Left lung (tissue), 4 donors: ENCODE measurements at regions not wholly inside any gene's neighbourhood (a gene's known extent, or its start where the extent isn't known, plus 50 kb on each side); places are given as distances from the start of the nearest gene placed in this dataset.

Source experiments
- ATAC-seq: fragments of 200-7000 bp; cut with Tn5 transposase; one replicate; pipeline ENCODE4 v1.9.1; 2020; ENCODE audit warnings: moderate library complexity
- DNase-seq, 4 donors: peaks; one replicate each; pipeline ENCODE4 v3.0.0-alpha.2; 2013 to 2020
- H3K27ac ChIP-seq, 2 donors: fragments of 200-600 bp; sonication (generic) in 1 of 2; one replicate each; pipeline versions ENCODE4 v1.5.0 to v1.8.0; 2020 to 2021
- H3K27me3 ChIP-seq, 2 donors: fragments of 200-600 bp; sonication (generic) in 1 of 2; one replicate each; pipeline versions ENCODE4 v1.5.0 to v1.8.0; 2020 to 2021
- H3K36me3 ChIP-seq, 2 donors: fragments of 200-600 bp; sonication (generic) in 1 of 2; one replicate each; pipeline versions ENCODE4 v1.5.0 to v1.8.0; 2020 to 2021
- H3K4me1 ChIP-seq, 2 donors: fragments of 200-600 bp; one replicate each; pipeline ENCODE4 v1.8.0; 2021
- H3K4me3 ChIP-seq, 2 donors: fragments of 200-600 bp; sonication (generic) in 1 of 2; one replicate each; pipeline versions ENCODE4 v1.5.0 to v1.8.0; 2020 to 2021; ENCODE audit warnings: mild to moderate bottlenecking in 1 of 2
- H3K9me3 ChIP-seq, 2 donors: fragments of 200-600 bp; sonication (generic) in 1 of 2; one replicate each; pipeline versions ENCODE4 v1.5.0 to v1.8.0; 2020 to 2021
- intact Hi-C, 2 donors: fragments of 100-400 bp; cut with DNase I; formaldehyde crosslinking; loops; one replicate each; pipeline versions ENCODE4 v1.11.2 to v1.14.2; 2022
- TF ChIP-seq, protein P1 (sequence below), 2 donors: fragments of 200-600 bp; sonication (generic) in 1 of 2; IDR thresholded peaks; one replicate each; pipeline versions ENCODE4 v1.5.0 to v1.8.0; 2021; ENCODE audit warnings: antibody characterized with exemption in 2 of 2
- donor health status: DM: no; HTN: yes; CAD: no.
- donor health status: DM: no; HTN: no; CAD: no.

DNA sequence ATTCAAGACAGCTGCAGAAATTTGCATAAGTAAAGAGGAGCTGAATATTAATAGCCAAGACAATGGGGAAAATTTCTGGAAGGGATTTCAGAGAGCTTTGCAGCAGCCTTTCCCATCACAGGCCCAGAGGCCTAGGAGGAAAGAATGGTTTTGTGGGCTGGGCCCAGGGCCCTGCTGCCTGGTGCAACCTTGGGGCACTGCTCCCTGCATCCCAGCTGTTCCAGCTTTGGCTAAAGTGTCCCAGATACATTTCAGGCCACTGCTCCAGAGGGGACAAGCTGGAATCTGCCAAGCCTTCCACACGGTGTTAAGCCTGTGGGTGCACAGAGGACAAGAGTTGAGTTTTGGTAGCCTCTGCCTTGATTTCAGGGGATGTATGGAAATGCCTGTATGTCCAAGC, 185.6 kb upstream of the SFRP2 start:
- no peaks in the 10 kb centered on the region for H3K4me1 ChIP-seq
- H3K27ac ChIP-seq = no peak overlapping the region
- TF ChIP-seq, protein P1, sequence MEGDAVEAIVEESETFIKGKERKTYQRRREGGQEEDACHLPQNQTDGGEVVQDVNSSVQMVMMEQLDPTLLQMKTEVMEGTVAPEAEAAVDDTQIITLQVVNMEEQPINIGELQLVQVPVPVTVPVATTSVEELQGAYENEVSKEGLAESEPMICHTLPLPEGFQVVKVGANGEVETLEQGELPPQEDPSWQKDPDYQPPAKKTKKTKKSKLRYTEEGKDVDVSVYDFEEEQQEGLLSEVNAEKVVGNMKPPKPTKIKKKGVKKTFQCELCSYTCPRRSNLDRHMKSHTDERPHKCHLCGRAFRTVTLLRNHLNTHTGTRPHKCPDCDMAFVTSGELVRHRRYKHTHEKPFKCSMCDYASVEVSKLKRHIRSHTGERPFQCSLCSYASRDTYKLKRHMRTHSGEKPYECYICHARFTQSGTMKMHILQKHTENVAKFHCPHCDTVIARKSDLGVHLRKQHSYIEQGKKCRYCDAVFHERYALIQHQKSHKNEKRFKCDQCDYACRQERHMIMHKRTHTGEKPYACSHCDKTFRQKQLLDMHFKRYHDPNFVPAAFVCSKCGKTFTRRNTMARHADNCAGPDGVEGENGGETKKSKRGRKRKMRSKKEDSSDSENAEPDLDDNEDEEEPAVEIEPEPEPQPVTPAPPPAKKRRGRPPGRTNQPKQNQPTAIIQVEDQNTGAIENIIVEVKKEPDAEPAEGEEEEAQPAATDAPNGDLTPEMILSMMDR (IDR thresholded peaks at IDR 0.05) = no peak
- no peak overlapping the region for H3K4me3 ChIP-seq
- H3K36me3 ChIP-seq = no peaks in the 10 kb centered on the region
- no peak for ATAC-seq
- DNase-seq = no peak
- H3K9me3 ChIP-seq = peaks cover 0 to 11% of the 10 kb centered on the region in 2 donors
- no peaks in the 10 kb centered on the region for H3K27me3 ChIP-seq
- intact Hi-C loops = no loop called here

DNA sequence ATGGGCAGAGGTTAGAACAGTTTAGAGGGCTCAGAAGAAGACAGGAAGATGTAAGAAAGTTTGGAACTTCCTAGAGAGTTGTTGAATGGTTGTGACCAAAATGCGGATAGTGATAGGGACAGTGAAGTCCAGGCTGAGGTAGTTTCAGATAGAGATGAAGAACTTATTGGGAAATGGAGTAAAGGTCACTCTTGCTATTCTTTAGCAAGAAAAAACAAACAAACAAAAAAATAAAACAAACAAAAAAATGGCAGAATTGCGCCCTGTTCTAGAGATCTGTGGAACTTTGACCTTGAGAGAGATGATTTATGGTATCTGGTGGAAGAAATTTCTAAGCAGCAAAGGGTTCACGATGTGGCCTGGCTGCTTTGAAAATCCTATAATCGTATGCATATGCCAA, 185.1 kb upstream of the SFRP2 start:
- ATAC-seq = no peak
- intact Hi-C loops = no loop called here

GRCh38 chr4:153971899-153972298, 183.0 kb upstream of the SFRP2 start:
- DNase-seq (no peak), ATAC-seq (no peak)
- TF ChIP-seq, protein P1 (IDR thresholded peaks at IDR 0.05) = no peak
- H3K27me3 ChIP-seq = no peaks in the 10 kb centered on the region
- H3K4me3 ChIP-seq = no peak overlapping the region
- H3K4me1 ChIP-seq = no peaks in the 10 kb centered on the region
- H3K27ac ChIP-seq = no peak overlapping the region
- peaks cover 0 to 11% of the 10 kb centered on the region in 2 donors for H3K9me3 ChIP-seq
- intact Hi-C loops = no loop called here
- H3K36me3 ChIP-seq = no peaks in the 10 kb centered on the region

More for the DNA sequence above, 185.1 kb upstream of the SFRP2 start:
- Histone ChIP-seq H3K4me1 (no peaks in the 10 kb centered on the region), H3K27me3 (no peaks in the 10 kb centered on the region), H3K9me3 (peaks cover 0 to 11% of the 10 kb centered on the region in 2 donors), H3K4me3 (no peak overlapping the region), H3K36me3 (no peaks in the 10 kb centered on the region), H3K27ac (no peak overlapping the region)
- TF ChIP-seq, protein P1 (IDR thresholded peaks at IDR 0.05) = no peak
- DNase-seq = no peak

GRCh38 chr4:153970169-153970568, 181.3 kb upstream of the SFRP2 start:
- no peak overlapping the region for H3K4me3 ChIP-seq
- no peaks in the 10 kb centered on the region for H3K4me1 ChIP-seq
- H3K27me3 ChIP-seq = no peaks in the 10 kb centered on the region
- peaks cover 0 to 11% of the 10 kb centered on the region in 2 donors for H3K9me3 ChIP-seq
- DNase-seq (no peak), ATAC-seq (no peak)
- H3K36me3 ChIP-seq = no peaks in the 10 kb centered on the region
- H3K27ac ChIP-seq = no peak overlapping the region
- intact Hi-C loops = no loop called here
- TF ChIP-seq, protein P1 (IDR thresholded peaks at IDR 0.05) = no peak

DNA sequence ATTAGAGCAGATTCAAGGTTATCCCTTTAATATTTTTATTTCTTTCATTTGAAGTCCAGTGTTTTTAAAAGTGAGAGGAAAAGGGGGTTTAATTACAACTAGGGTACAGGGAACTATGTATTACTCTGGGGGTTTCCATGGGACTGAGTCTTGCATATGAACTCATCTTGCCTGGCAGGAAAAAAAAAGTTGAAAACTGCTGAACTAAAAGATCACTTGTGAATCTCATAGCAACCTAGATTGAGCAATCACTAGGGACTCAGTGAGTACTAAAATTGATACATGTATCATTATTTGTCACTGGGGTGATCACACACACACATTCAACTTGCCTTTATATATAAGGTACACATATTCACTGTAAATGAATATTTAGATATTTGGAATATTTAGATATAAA, 180.7 kb upstream of the SFRP2 start:
- no peak overlapping the region for H3K4me3 ChIP-seq
- no peaks in the 10 kb centered on the region for H3K36me3 ChIP-seq
- intact Hi-C loops = no loop called here
- DNase-seq = no peak
- ATAC-seq = no peak
- no peak overlapping the region for H3K27ac ChIP-seq
- H3K27me3 ChIP-seq = no peaks in the 10 kb centered on the region
- no peaks in the 10 kb centered on the region for H3K4me1 ChIP-seq
- TF ChIP-seq, protein P1 (IDR thresholded peaks at IDR 0.05) = no peak
- H3K9me3 ChIP-seq = peaks cover 0 to 5% of the 10 kb centered on the region in 2 donors
